CD14-positive monocyte (primary cell): ENCODE measurements at regions not wholly inside any gene's neighbourhood (a gene's known extent, or its start where the extent isn't known, plus 50 kb on each side); places are given as distances from the start of the nearest gene placed in this dataset.

Experiments used
- DNase-seq, 3 donors: peaks; one replicate each; pipeline ENCODE4 v3.0.0-alpha.2; 2011 to 2022
- H2AFZ ChIP-seq: 2 replicates; pipeline ENCODE4 v1.6.0; 2012; ENCODE audit warnings: mild to moderate bottlenecking, low read depth, low read length, inconsistent platforms; ENCODE audit not compliant: insufficient read depth, poor library complexity, severe bottlenecking
- H3K27ac ChIP-seq, 2 donors: 1 replicate in 1 of 2; 2 replicates in 1 of 2; pipeline ENCODE4 v1.5.1; 2012 to 2013; ENCODE audit warnings: low read length in 2 of 2, control low read depth in 1 of 2, inconsistent platforms in 1 of 2, low read depth in 1 of 2, mild to moderate bottlenecking in 1 of 2
- H3K27me3 ChIP-seq, 2 donors: one replicate each; pipeline versions ENCODE4 v1.6.0 to v1.6.1; 2011 to 2013; ENCODE audit warnings: low read length in 2 of 2; ENCODE audit not compliant: control insufficient read depth in 2 of 2, insufficient read depth in 2 of 2
- H3K36me3 ChIP-seq, 2 donors: replicated peaks in 1 of 2; 1 replicate in 1 of 2; 2 replicates in 1 of 2; pipeline versions ENCODE4 v1.5.1 to v1.6.1; 2012 to 2013; ENCODE audit warnings: low read length in 2 of 2, control low read depth in 1 of 2, inconsistent platforms in 1 of 2, mild to moderate bottlenecking in 1 of 2; ENCODE audit not compliant: insufficient read depth in 2 of 2, control insufficient read depth in 1 of 2
- H3K4me1 ChIP-seq, 2 donors: 1 replicate in 1 of 2; 2 replicates in 1 of 2; pipeline versions ENCODE4 v1.5.1 to v1.6.1; 2012 to 2013; ENCODE audit warnings: low read length in 2 of 2, control low read depth in 1 of 2, inconsistent platforms in 1 of 2, mild to moderate bottlenecking in 1 of 2, moderate library complexity in 1 of 2; ENCODE audit not compliant: insufficient read depth in 2 of 2, control insufficient read depth in 1 of 2
- H3K4me2 ChIP-seq: replicated peaks from 2 replicates; pipeline ENCODE3; 2012; ENCODE audit warnings: low read length, moderate library complexity, mild to moderate bottlenecking; ENCODE audit not compliant: poor library complexity, severe bottlenecking; ENCODE audit errors: extremely low read depth
- H3K4me3 ChIP-seq, 3 experiments: fragments of 200-600 bp in 1 of 3; sonication (generic) in 1 of 3; replicated peaks in 1 of 3; 1 replicate in 2 of 3; 2 replicates in 1 of 3; pipeline ENCODE4 v1.5.1; 2011 to 2013; ENCODE audit warnings: low read length in 3 of 3, mild to moderate bottlenecking in 3 of 3, control low read depth in 2 of 3, low read depth in 2 of 3, inconsistent platforms in 1 of 3, moderate library complexity in 1 of 3
- H3K79me2 ChIP-seq: 2 replicates; pipeline ENCODE4 v1.6.0; 2012; ENCODE audit warnings: mild to moderate bottlenecking, control low read depth, inconsistent platforms, low read length, moderate library complexity; ENCODE audit not compliant: insufficient read depth
- H3K9ac ChIP-seq: 2 replicates; pipeline ENCODE4 v1.6.0; 2017; ENCODE audit warnings: low read length, mild to moderate bottlenecking; ENCODE audit not compliant: insufficient read depth, poor library complexity, severe bottlenecking
- H3K9me3 ChIP-seq, 2 donors: replicated peaks in 1 of 2; 1 replicate in 1 of 2; 2 replicates in 1 of 2; pipeline versions ENCODE4 v1.5.1 to v1.6.1; 2012 to 2013; ENCODE audit warnings: low read length in 2 of 2, control low read depth in 1 of 2; ENCODE audit not compliant: control insufficient read depth in 1 of 2, insufficient read depth in 1 of 2
- H4K20me1 ChIP-seq: 2 replicates; pipeline ENCODE4 v1.6.0; 2012; ENCODE audit warnings: mild to moderate bottlenecking, low read length, control low read depth, moderate library complexity; ENCODE audit not compliant: insufficient read depth
- H3K27ac Mint-ChIP-seq, 7 donors: one replicate each; pipeline ENCODE4 v1.8.0; 2020; ENCODE audit warnings: mild to moderate bottlenecking in 7 of 7, mixed read lengths in 7 of 7, moderate library complexity in 6 of 7, inconsistent platforms in 2 of 7
- H3K27me3 Mint-ChIP-seq, 3 donors: one replicate each; pipeline ENCODE4 v1.8.0; 2021 to 2022; ENCODE audit warnings: low read depth in 3 of 3, mild to moderate bottlenecking in 3 of 3, mixed read lengths in 3 of 3, moderate library complexity in 3 of 3, inconsistent platforms in 1 of 3
- H3K36me3 Mint-ChIP-seq, 2 donors: one replicate each; pipeline ENCODE4 v1.8.0; 2020; ENCODE audit warnings: mixed read lengths in 2 of 2, inconsistent platforms in 1 of 2, mild to moderate bottlenecking in 1 of 2
- H3K4me1 Mint-ChIP-seq: one replicate; pipeline ENCODE4 v1.8.0; 2020; ENCODE audit warnings: mild to moderate bottlenecking, mixed read lengths
- H3K4me3 Mint-ChIP-seq, 2 donors: one replicate each; pipeline ENCODE4 v1.8.0; 2020; ENCODE audit warnings: mild to moderate bottlenecking in 2 of 2, mixed read lengths in 2 of 2, moderate library complexity in 1 of 2
- H3K9me3 Mint-ChIP-seq, 7 donors: one replicate each; pipeline ENCODE4 v1.8.0; 2020 to 2022; ENCODE audit warnings: mixed read lengths in 7 of 7, mild to moderate bottlenecking in 6 of 7, moderate library complexity in 6 of 7, inconsistent platforms in 2 of 7
- CTCF ChIP-seq: fragments of 200-600 bp; IDR thresholded peaks from one replicate; pipeline ENCODE4 v1.8.0; 2022; ENCODE audit warnings: antibody characterized with exemption, mild to moderate bottlenecking
- WGBS: methylation state at CpG from one replicate; pipeline ENCODE4 v1.1.5; 2013; ENCODE audit warnings: missing lambda C conversion rate; ENCODE audit not compliant: insufficient coverage; 5-methylcytosine and 5-hydroxymethylcytosine counted together
- intact Hi-C, 2 donors: fragments of 100-400 bp; cut with micrococcal nuclease; formaldehyde crosslinking; loops; one replicate each; pipeline versions ENCODE4 v1.15.0 to v1.15.1; 2023

GRCh38 chr6:102381203-102381602 lies 987.7 kb downstream of the GRIK2 start:
- DNase-seq = no peak
- intact Hi-C loops = no loop called here
- H3K79me2 ChIP-seq = no peaks in the 10 kb centered on the region
- Mint-ChIP-seq H3K4me3 (no peak overlapping the region), H3K27ac (no peak overlapping the region), H3K9me3 (peaks cover 0 to 7% (median 0%) of the 10 kb centered on the region in 7 donors), H3K27me3 (no peaks in the 10 kb centered on the region), H3K4me1 (no peaks in the 10 kb centered on the region), H3K36me3 (no peaks in the 10 kb centered on the region)
- H3K27me3 ChIP-seq = no peaks in the 10 kb centered on the region
- H3K4me1 ChIP-seq = no peaks in the 10 kb centered on the region
- H4K20me1 ChIP-seq = no peaks in the 10 kb centered on the region
- H3K27ac ChIP-seq = no peak overlapping the region
- H2AFZ ChIP-seq = no peak overlapping the region
- H3K36me3 ChIP-seq = no peaks in the 10 kb centered on the region
- no peak overlapping the region for H3K4me2 ChIP-seq
- H3K4me3 ChIP-seq = no peak overlapping the region
- no peaks in the 10 kb centered on the region for H3K9me3 ChIP-seq
- no peak for TF ChIP-seq CTCF
- H3K9ac ChIP-seq = no peak overlapping the region

GRCh38 chr6:102356170-102356569 lies 962.7 kb downstream of the GRIK2 start:
- Mint-ChIP-seq H3K9me3 (peaks cover 0 to 9% (median 2%) of the 10 kb centered on the region in 7 donors), H3K36me3 (no peaks in the 10 kb centered on the region), H3K4me3 (no peak overlapping the region), H3K4me1 (no peaks in the 10 kb centered on the region), H3K27me3 (no peaks in the 10 kb centered on the region), H3K27ac (no peak overlapping the region)
- 90% methylated on average over 3 of the region's 8 CpGs for WGBS
- H3K79me2 ChIP-seq = no peaks in the 10 kb centered on the region
- H3K36me3 ChIP-seq = no peaks in the 10 kb centered on the region
- no peak overlapping the region for H3K4me2 ChIP-seq
- H3K9ac ChIP-seq = no peak overlapping the region
- H3K27me3 ChIP-seq = no peaks in the 10 kb centered on the region
- no peak for DNase-seq
- no peak for TF ChIP-seq CTCF
- no peak overlapping the region for H3K4me3 ChIP-seq
- H4K20me1 ChIP-seq = no peaks in the 10 kb centered on the region
- no peaks in the 10 kb centered on the region for H3K4me1 ChIP-seq
- no peak overlapping the region for H2AFZ ChIP-seq
- intact Hi-C loops = no loop called here
- peaks cover 0 to 8% of the 10 kb centered on the region in 2 donors for H3K9me3 ChIP-seq
- H3K27ac ChIP-seq = no peak overlapping the region
